ENCODE measurements at regions not wholly inside any gene's neighbourhood (a gene's known extent, or its start where the extent isn't known, plus 50 kb on each side); places are given as distances from the start of the nearest gene placed in this dataset.

GRCh38 chr2:66691031-66691965 lies 256.4 kb downstream of the MEIS1 start:
- no peak for DNase-seq

- no peak for DNase-seq
These were observed 257.7 kb downstream of the MEIS1 start for GRCh38 chr2:66692521-66693054.

GRCh38 chr2:66693076-66693965 lies 258.4 kb downstream of the MEIS1 start:
- no peak for DNase-seq

- DNase-seq, result no peak
These were observed 259.3 kb downstream of the MEIS1 start for GRCh38 chr2:66694087-66694860.

- no peak for DNase-seq
These were observed 260.4 kb downstream of the MEIS1 start for GRCh38 chr2:66695226-66695735.

- DNase-seq, result no peak
These were observed 261.4 kb downstream of the MEIS1 start for GRCh38 chr2:66696374-66696773.

- DNase-seq, result no peak
These were observed 262.0 kb downstream of the MEIS1 start for GRCh38 chr2:66696886-66697285.

GRCh38 chr2:66697366-66697765 lies 262.4 kb downstream of the MEIS1 start:
- DNase-seq, result no peak

GRCh38 chr2:66698091-66698490 lies 263.2 kb downstream of the MEIS1 start:
- no peak for DNase-seq

GRCh38 chr2:66698576-66699239 lies 263.8 kb downstream of the MEIS1 start:
- no peak for DNase-seq

- DNase-seq, result no peak
These were observed 264.5 kb downstream of the MEIS1 start for GRCh38 chr2:66699416-66699792.

GRCh38 chr2:66699793-66700676 lies 265.1 kb downstream of the MEIS1 start:
- DNase-seq, result no peak

- no peak for DNase-seq
These were observed 265.7 kb downstream of the MEIS1 start for GRCh38 chr2:66700677-66701066.

- DNase-seq, result no peak
These were observed 266.3 kb downstream of the MEIS1 start for GRCh38 chr2:66701251-66701650.

- no peak for DNase-seq
These were observed 266.7 kb downstream of the MEIS1 start for GRCh38 chr2:66701656-66702055.

- no peak for DNase-seq
These were observed 267.4 kb downstream of the MEIS1 start for GRCh38 chr2:66702301-66702700.

GRCh38 chr2:66704786-66705185 lies 269.9 kb downstream of the MEIS1 start:
- DNase-seq, result no peak

- DNase-seq, result no peak
These were observed 279.7 kb downstream of the MEIS1 start for GRCh38 chr2:66714610-66715009.

- DNase-seq, result no peak
These were observed 282.4 kb downstream of the MEIS1 start for GRCh38 chr2:66717218-66717905.

- no peak for DNase-seq
These were observed 283.0 kb downstream of the MEIS1 start for GRCh38 chr2:66717973-66718372.

Measured in activated CD4-positive, alpha-beta T cell treated with anti-CD3 and anti-CD28 coated beads, Interleukin-2, Interleukin-6, amounts not matched to agents 100 ng/mL and 50 ng/mL, durations not matched to agents 16 hours and 8 hours (primary cell).